GM12892 (cell line): ENCODE measurements at regions not wholly inside any gene's neighbourhood (a gene's known extent, or its start where the extent isn't known, plus 50 kb on each side); places are given as distances from the start of the nearest gene placed in this dataset.

Source experiments
- POLR2A ChIP-seq: IDR thresholded peaks from 2 replicates; pipeline ENCODE4 v1.6.1; 2011; ENCODE audit warnings: low read depth, low read length, control low read depth
- TAF1 ChIP-seq: IDR thresholded peaks from 2 replicates; pipeline ENCODE4 v1.6.1; 2011; ENCODE audit warnings: low read depth, mild to moderate bottlenecking, control low read depth, low read length, borderline replicate concordance

DNA sequence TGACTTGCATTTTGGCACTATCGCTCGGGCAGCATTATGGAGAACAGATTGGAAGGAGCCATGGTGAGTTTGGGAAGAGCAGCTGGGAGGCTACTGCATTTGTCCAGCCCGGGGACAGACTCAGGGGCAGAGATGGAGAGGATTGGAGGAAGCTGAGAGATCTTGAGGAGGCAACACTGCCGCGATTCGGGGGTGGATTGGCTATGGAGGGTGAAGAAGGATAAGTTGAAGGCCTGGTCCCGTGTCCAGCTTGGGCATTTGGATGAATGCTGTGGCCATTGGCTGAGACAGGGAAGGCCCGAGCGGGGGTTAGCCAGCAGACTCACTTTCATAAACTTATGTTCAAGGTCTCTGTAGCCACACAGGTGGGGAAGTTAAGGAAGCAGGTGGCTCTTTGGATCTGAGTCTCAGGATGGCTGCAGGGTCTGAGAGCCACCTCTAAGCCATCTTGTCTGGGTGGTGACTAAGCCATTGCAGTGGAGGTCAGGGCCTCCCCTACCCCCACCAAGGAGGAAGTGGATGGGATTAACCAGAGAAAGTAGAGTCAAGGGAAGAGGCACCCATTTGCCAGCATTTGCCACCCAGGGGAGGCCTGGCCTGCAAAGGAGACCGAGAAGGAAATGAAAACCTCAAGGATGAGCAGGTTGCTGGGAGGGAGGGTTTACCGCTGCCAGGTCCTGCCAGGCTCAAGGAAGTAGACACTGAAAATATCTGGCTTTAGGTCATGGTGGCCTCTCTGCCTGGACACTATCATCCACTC lies 144.0 kb upstream of the TLE3 start:
- TF ChIP-seq POLR2A: no peak
- no peak for TF ChIP-seq TAF1
